ENCODE measurements at regions not wholly inside any gene's neighbourhood (a gene's known extent, or its start where the extent isn't known, plus 50 kb on each side); places are given as distances from the start of the nearest gene placed in this dataset.
A peak's percentile ranks its signal among the peaks of the same experiment; 100 is the strongest.

DNA sequence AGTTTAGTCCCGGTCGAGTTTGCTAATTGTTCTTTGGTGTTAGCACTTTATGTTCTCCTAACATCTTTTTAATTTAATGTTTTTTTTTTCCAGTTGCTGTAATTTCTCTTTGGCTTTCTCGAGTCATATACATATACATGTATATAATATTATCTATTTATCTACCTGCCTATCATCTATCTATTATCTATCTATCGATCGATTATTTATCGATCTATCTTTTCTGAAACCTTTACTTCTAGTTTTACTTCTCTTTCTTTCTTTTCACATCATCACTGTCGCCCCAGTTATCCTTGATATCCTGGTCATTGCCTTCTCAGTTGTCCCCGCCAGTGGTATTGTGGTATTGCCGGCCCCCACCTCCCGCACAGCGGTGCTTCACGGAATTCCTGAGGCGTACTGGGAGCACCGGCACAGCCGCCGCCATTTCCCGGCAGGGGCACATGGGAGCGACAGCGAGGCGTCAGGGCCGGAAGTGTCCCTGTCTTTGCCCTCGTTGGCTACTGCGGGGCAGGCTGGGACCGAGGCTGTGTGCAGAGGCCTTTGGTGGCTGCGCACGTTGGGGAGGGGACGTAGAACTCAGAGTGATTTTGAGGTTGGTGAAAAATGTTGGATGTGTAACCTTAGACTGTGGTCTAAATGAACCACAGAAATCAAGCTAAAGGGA lies 101.1 kb downstream of the NUF2 start (continued):
- TF ChIP-seq, protein P1, sequence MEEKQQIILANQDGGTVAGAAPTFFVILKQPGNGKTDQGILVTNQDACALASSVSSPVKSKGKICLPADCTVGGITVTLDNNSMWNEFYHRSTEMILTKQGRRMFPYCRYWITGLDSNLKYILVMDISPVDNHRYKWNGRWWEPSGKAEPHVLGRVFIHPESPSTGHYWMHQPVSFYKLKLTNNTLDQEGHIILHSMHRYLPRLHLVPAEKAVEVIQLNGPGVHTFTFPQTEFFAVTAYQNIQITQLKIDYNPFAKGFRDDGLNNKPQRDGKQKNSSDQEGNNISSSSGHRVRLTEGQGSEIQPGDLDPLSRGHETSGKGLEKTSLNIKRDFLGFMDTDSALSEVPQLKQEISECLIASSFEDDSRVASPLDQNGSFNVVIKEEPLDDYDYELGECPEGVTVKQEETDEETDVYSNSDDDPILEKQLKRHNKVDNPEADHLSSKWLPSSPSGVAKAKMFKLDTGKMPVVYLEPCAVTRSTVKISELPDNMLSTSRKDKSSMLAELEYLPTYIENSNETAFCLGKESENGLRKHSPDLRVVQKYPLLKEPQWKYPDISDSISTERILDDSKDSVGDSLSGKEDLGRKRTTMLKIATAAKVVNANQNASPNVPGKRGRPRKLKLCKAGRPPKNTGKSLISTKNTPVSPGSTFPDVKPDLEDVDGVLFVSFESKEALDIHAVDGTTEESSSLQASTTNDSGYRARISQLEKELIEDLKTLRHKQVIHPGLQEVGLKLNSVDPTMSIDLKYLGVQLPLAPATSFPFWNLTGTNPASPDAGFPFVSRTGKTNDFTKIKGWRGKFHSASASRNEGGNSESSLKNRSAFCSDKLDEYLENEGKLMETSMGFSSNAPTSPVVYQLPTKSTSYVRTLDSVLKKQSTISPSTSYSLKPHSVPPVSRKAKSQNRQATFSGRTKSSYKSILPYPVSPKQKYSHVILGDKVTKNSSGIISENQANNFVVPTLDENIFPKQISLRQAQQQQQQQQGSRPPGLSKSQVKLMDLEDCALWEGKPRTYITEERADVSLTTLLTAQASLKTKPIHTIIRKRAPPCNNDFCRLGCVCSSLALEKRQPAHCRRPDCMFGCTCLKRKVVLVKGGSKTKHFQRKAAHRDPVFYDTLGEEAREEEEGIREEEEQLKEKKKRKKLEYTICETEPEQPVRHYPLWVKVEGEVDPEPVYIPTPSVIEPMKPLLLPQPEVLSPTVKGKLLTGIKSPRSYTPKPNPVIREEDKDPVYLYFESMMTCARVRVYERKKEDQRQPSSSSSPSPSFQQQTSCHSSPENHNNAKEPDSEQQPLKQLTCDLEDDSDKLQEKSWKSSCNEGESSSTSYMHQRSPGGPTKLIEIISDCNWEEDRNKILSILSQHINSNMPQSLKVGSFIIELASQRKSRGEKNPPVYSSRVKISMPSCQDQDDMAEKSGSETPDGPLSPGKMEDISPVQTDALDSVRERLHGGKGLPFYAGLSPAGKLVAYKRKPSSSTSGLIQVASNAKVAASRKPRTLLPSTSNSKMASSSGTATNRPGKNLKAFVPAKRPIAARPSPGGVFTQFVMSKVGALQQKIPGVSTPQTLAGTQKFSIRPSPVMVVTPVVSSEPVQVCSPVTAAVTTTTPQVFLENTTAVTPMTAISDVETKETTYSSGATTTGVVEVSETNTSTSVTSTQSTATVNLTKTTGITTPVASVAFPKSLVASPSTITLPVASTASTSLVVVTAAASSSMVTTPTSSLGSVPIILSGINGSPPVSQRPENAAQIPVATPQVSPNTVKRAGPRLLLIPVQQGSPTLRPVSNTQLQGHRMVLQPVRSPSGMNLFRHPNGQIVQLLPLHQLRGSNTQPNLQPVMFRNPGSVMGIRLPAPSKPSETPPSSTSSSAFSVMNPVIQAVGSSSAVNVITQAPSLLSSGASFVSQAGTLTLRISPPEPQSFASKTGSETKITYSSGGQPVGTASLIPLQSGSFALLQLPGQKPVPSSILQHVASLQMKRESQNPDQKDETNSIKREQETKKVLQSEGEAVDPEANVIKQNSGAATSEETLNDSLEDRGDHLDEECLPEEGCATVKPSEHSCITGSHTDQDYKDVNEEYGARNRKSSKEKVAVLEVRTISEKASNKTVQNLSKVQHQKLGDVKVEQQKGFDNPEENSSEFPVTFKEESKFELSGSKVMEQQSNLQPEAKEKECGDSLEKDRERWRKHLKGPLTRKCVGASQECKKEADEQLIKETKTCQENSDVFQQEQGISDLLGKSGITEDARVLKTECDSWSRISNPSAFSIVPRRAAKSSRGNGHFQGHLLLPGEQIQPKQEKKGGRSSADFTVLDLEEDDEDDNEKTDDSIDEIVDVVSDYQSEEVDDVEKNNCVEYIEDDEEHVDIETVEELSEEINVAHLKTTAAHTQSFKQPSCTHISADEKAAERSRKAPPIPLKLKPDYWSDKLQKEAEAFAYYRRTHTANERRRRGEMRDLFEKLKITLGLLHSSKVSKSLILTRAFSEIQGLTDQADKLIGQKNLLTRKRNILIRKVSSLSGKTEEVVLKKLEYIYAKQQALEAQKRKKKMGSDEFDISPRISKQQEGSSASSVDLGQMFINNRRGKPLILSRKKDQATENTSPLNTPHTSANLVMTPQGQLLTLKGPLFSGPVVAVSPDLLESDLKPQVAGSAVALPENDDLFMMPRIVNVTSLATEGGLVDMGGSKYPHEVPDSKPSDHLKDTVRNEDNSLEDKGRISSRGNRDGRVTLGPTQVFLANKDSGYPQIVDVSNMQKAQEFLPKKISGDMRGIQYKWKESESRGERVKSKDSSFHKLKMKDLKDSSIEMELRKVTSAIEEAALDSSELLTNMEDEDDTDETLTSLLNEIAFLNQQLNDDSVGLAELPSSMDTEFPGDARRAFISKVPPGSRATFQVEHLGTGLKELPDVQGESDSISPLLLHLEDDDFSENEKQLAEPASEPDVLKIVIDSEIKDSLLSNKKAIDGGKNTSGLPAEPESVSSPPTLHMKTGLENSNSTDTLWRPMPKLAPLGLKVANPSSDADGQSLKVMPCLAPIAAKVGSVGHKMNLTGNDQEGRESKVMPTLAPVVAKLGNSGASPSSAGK (IDR thresholded peaks at IDR 0.05), result peak; percentile 50
- TF ChIP-seq MEF2D (tag; conservative IDR thresholded peaks at IDR 0.05; ENCODE audit: low read depth) (no peak), PHF21A (IDR thresholded peaks at IDR 0.05; ENCODE audit: borderline replicate concordance, low read depth) (no peak), L3MBTL2 (IDR thresholded peaks at IDR 0.05) (peak; percentile 76)
- TF ChIP-seq, protein P2, sequence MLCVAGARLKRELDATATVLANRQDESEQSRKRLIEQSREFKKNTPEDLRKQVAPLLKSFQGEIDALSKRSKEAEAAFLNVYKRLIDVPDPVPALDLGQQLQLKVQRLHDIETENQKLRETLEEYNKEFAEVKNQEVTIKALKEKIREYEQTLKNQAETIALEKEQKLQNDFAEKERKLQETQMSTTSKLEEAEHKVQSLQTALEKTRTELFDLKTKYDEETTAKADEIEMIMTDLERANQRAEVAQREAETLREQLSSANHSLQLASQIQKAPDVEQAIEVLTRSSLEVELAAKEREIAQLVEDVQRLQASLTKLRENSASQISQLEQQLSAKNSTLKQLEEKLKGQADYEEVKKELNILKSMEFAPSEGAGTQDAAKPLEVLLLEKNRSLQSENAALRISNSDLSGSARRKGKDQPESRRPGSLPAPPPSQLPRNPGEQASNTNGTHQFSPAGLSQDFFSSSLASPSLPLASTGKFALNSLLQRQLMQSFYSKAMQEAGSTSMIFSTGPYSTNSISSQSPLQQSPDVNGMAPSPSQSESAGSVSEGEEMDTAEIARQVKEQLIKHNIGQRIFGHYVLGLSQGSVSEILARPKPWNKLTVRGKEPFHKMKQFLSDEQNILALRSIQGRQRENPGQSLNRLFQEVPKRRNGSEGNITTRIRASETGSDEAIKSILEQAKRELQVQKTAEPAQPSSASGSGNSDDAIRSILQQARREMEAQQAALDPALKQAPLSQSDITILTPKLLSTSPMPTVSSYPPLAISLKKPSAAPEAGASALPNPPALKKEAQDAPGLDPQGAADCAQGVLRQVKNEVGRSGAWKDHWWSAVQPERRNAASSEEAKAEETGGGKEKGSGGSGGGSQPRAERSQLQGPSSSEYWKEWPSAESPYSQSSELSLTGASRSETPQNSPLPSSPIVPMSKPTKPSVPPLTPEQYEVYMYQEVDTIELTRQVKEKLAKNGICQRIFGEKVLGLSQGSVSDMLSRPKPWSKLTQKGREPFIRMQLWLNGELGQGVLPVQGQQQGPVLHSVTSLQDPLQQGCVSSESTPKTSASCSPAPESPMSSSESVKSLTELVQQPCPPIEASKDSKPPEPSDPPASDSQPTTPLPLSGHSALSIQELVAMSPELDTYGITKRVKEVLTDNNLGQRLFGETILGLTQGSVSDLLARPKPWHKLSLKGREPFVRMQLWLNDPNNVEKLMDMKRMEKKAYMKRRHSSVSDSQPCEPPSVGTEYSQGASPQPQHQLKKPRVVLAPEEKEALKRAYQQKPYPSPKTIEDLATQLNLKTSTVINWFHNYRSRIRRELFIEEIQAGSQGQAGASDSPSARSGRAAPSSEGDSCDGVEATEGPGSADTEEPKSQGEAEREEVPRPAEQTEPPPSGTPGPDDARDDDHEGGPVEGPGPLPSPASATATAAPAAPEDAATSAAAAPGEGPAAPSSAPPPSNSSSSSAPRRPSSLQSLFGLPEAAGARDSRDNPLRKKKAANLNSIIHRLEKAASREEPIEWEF (CRISPR knock-in tag; IDR thresholded peaks at IDR 0.05), result peak; percentile 95
- TF ChIP-seq, protein P3, sequence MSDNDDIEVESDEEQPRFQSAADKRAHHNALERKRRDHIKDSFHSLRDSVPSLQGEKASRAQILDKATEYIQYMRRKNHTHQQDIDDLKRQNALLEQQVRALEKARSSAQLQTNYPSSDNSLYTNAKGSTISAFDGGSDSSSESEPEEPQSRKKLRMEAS (CRISPR knock-in tag; IDR thresholded peaks at IDR 0.05), result no peak

Data from K562 (cell line).